A673 (cell line): ENCODE measurements at regions not wholly inside any gene's neighbourhood (a gene's known extent, or its start where the extent isn't known, plus 50 kb on each side); places are given as distances from the start of the nearest gene placed in this dataset.

Source experiments
- BruUV-seq: library from RNA; stranded (reverse); fragments of 400-500 nt; replicated peaks from 2 replicates; lab custom pipeline; 2021; lab: Mats Ljungman, UMichigan
- CTCF ChIA-PET: fragments of 300-600 bp; sonication (Branson Sonifier 250); formaldehyde crosslinking; loops from one replicate; lab custom pipeline; 2022; ENCODE audit warnings: antibody characterized with exemption; lab: Charles Lee
- POLR2A ChIA-PET: fragments of 300-600 bp; sonication (Branson Sonifier 250); formaldehyde crosslinking; loops from one replicate; lab custom pipeline; 2022; ENCODE audit warnings: antibody characterized with exemption; ENCODE audit not compliant: low non-redundant PET; lab: Charles Lee
- DNase-seq: peaks from one replicate; pipeline ENCODE4 v3.0.0-alpha.2; 2015; ENCODE audit warnings: low spot score
- H3K27ac ChIP-seq: fragments of 200-600 bp; sonication (generic); 2 replicates; pipeline ENCODE4 v1.5.1; 2016; ENCODE audit warnings: mixed run types, low read depth, mild to moderate bottlenecking, mixed read lengths, antibody characterized with exemption, low read length; ENCODE audit not compliant: poor library complexity, severe bottlenecking
- H3K27me3 ChIP-seq: fragments of 200-600 bp; sonication (generic); replicated peaks from 2 replicates; pipeline ENCODE4 v1.6.1; 2017; ENCODE audit warnings: mixed run types, low read depth, mild to moderate bottlenecking, mixed read lengths, antibody characterized with exemption, low read length; ENCODE audit not compliant: insufficient read depth, poor library complexity
- H3K36me3 ChIP-seq: fragments of 200-600 bp; sonication (generic); 2 replicates; pipeline ENCODE4 v1.6.1; 2016; ENCODE audit warnings: mixed run types, mild to moderate bottlenecking, mixed read lengths, antibody characterized with exemption, low read length; ENCODE audit not compliant: insufficient read depth, poor library complexity, severe bottlenecking
- H3K4me1 ChIP-seq: fragments of 200-600 bp; sonication (generic); 2 replicates; pipeline ENCODE4 v1.6.1; 2017; ENCODE audit warnings: mixed run types, mild to moderate bottlenecking, mixed read lengths, antibody characterized with exemption, low read length; ENCODE audit not compliant: insufficient read depth, poor library complexity, severe bottlenecking
- H3K4me3 ChIP-seq: fragments of 200-600 bp; sonication (generic); 2 replicates; pipeline ENCODE4 v1.5.1; 2016; ENCODE audit warnings: low read depth, mixed run types, mild to moderate bottlenecking, mixed read lengths, low read length; ENCODE audit not compliant: poor library complexity, severe bottlenecking
- H3K9me3 ChIP-seq: fragments of 200-600 bp; sonication (generic); 2 replicates; pipeline ENCODE4 v1.6.1; 2016; ENCODE audit warnings: mixed run types, low read depth, mild to moderate bottlenecking, mixed read lengths, antibody characterized with exemption, low read length; ENCODE audit not compliant: poor library complexity, severe bottlenecking
- CTCF ChIP-seq: fragments of 300-800, 200-600 bp; sonication (generic); conservative IDR thresholded peaks from 2 replicates; pipeline ENCODE4 v1.5.1; 2017; ENCODE audit warnings: low read depth, mild to moderate bottlenecking, antibody characterized with exemption, low read length, moderate library complexity, mixed read lengths
- EZH2 ChIP-seq: fragments of 200-600 bp; sonication (generic); IDR thresholded peaks from 2 replicates; pipeline ENCODE4 v1.6.1; 2017; ENCODE audit warnings: borderline replicate concordance, low read depth, mild to moderate bottlenecking, mixed read lengths, antibody characterized with exemption, low read length; ENCODE audit not compliant: poor library complexity, severe bottlenecking
- intact Hi-C: fragments of 100-400 bp; cut with micrococcal nuclease; formaldehyde crosslinking; loops from one replicate; pipeline ENCODE4 v1.10.0; 2022; ENCODE audit not compliant: unreplicated experiment

GRCh38 chr6:22664968-22665367, 95.6 kb downstream of the HDGFL1 start:
- Histone ChIP-seq H3K4me3 (no peak overlapping the region), H3K9me3 (no peaks in the 10 kb centered on the region), H3K36me3 (no peaks in the 10 kb centered on the region), H3K27ac (no peak overlapping the region), H3K27me3 (no peaks in the 10 kb centered on the region), H3K4me1 (no peaks in the 10 kb centered on the region)
- ChIA-PET POLR2A (no interaction called here), CTCF (no interaction called here)
- intact Hi-C loops = no loop called here
- no peak for DNase-seq
- no TSS peak for BruUV-seq
- TF ChIP-seq EZH2 (no peak), CTCF (no peak)

GRCh38 chr6:22666021-22666420, 96.7 kb downstream of the HDGFL1 start:
- intact Hi-C loops = no loop called here
- ChIA-PET CTCF (no interaction called here), POLR2A (no interaction called here)
- DNase-seq = no peak
- Histone ChIP-seq H3K27ac (no peak overlapping the region), H3K4me1 (no peaks in the 10 kb centered on the region), H3K27me3 (no peaks in the 10 kb centered on the region), H3K36me3 (no peaks in the 10 kb centered on the region), H3K4me3 (no peak overlapping the region), H3K9me3 (no peaks in the 10 kb centered on the region)
- TF ChIP-seq EZH2 (no peak), CTCF (no peak)
- no TSS peak for BruUV-seq

GRCh38 chr6:22666586-22666985, 97.2 kb downstream of the HDGFL1 start:
- POLR2A ChIA-PET = no interaction called here
- BruUV-seq = no TSS peak
- DNase-seq = no peak
- H3K27ac ChIP-seq = no peak overlapping the region
- no peak for TF ChIP-seq CTCF
- TF ChIP-seq EZH2 = no peak
- H3K4me1 ChIP-seq = no peaks in the 10 kb centered on the region
- CTCF ChIA-PET = no interaction called here
- no peaks in the 10 kb centered on the region for H3K9me3 ChIP-seq
- no peaks in the 10 kb centered on the region for H3K27me3 ChIP-seq
- H3K4me3 ChIP-seq = no peak overlapping the region
- intact Hi-C loops = no loop called here
- no peaks in the 10 kb centered on the region for H3K36me3 ChIP-seq
